ENCODE measurements at regions not wholly inside any gene's neighbourhood (a gene's known extent, or its start where the extent isn't known, plus 50 kb on each side); places are given as distances from the start of the nearest gene placed in this dataset.

GRCh38 chr17:5943982-5944381 is 126.2 kb upstream of the WSCD1 start:
- no peak for DNase-seq (ENCODE audit: low spot score)

DNA sequence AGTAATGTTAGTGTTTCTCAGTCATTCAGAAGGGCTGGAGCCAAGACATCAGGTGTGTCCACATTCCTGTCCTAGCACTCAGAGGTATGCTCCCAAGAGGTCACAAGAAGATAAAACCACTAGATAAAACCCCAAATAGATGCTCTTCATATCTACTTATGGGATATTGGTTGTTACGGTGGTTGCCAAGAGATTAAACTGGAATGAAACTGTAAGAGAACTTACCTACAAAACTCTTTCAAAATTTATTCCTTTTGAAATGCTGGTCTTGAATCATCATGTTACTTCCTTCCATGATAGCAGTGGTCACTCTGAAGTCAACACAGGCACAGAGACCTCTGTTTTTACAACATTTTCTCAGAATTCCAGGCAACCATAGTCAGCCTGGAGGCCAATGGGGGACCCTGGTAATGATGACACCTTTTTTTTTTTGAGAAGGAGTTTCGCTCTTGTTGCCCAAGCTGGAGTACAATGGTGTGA is 122.4 kb upstream of the WSCD1 start:
- no peak for DNase-seq (ENCODE audit: low spot score)

GRCh38 chr17:5948811-5949210 is 121.4 kb upstream of the WSCD1 start:
- no peak for DNase-seq (ENCODE audit: low spot score)

DNA sequence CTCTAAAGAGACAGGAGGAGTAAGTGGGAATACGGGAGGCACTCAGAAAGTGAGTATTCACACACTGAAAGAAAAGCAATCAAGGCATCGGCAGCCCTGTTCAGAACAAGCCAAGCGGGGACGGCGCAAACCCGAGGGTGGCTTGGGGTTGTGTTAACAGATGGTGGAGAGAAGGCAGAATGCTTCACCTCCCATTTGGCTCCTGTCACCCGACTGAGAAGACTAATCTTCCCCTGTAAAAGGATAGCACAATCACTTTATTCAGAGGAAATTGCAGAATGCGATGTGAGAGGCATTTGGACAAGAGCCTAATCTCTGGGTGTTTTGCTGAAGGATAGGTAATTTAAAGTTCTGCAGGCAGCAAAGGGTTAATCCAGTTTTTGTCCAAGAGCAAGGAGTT is 119.3 kb upstream of the WSCD1 start:
- no peak for DNase-seq (ENCODE audit: low spot score)

DNA sequence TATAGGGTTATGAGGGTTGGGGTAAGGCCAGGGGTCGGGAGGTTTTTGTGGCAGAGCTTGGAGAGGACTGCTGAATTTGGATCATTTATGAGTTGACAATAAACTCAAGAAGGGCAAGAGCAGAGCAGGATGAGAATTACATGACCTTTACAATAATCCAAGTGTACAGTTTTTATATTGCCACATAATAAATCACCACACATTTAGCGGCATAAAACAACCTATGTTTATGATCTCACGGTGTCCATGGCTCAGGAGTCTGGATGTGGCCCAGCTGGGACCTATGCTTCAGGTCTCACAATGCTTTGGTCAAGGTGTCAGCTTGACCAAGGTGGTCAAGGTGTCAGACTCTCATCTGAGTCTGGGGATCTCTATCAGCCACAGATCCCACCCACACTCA is 118.3 kb upstream of the WSCD1 start:
- DNase-seq (ENCODE audit: low spot score): no peak

GRCh38 chr17:5952518-5952917 is 117.7 kb upstream of the WSCD1 start:
- no peak for DNase-seq (ENCODE audit: low spot score)

DNA sequence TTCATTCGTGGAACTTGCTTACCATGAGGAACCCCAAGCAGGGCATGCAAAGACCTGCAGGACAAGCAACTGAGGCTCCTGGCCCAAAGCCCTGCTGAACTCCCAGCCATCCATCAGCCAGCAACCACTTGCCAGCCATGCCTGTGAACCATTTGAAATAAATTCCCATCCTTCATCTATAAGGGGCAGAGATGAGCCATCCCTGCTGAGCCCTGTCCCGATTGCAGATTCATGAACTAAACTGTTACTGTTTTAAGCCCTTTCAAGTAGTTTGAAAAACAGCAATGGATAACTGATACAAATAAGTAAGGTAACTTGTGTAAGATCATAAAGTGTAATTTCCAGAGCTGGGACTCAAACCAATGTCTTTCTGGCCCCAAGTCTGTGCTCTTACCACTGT is 114.4 kb upstream of the WSCD1 start:
- DNase-seq (ENCODE audit: low spot score): no peak

DNA sequence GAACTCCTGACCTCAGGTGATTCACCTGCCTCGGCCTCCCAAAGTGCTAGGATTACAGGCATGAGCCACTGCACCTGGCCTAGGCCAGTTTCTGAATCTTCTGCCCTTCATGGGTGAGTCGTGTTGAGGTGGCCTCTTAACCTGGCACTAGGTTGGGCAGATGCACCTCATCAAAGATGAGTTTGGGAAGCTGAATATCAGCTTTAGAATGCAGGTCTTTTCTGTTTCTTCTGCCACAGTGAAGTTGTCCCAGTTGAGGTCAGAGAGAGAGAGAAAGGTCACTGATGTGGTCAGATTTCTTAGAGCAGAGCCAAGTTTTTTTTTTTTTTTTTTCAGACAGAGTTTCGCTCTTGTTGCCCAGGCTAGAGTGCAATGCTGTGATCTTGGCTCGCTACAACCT is 111.3 kb upstream of the WSCD1 start:
- no peak for DNase-seq (ENCODE audit: low spot score)

GRCh38 chr17:5962371-5962770 is 107.8 kb upstream of the WSCD1 start:
- DNase-seq (ENCODE audit: low spot score): no peak

DNA sequence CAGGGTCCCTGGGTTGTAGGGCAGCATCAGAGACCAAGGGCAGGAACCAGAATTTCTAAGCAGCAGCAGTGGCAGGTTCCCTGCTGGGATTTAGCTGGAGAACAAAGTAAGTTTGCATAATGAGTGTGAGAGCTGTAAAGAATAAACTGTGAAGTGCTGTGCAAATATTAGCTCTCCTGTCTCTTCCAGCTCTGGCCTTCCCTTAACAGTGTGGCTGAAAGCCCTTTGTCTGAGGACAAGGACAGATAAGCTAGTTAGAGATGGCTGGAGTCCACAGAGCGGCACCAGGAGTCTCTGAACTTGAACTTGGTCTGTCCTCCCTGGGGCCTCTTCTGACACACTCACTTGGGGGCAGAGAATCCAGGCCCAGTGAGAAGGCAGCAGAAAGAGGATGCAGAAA is 98.2 kb upstream of the WSCD1 start:
- DNase-seq (ENCODE audit: low spot score): no peak

DNA sequence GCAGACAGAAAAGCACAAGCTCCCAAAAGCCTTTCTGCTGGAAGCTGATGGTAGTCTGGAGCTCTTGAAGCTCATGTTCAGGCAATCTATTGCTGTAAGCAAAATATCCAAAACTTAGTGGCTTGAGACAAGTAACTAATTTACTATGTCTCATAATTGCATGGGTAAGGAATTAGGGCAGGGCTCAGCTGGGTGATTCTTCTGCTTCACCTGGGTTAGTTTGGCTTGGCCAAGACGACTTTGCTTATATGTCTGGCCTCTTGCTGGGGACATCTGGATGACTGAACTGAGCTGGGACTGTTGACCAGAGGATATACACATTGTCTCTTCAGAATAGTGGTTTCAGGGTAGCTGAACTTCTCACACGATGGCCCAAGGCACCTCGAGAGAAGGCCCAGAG is 96.8 kb upstream of the WSCD1 start:
- DNase-seq (ENCODE audit: low spot score): peak; percentile 18

GRCh38 chr17:5975661-5976060 is 94.5 kb upstream of the WSCD1 start:
- DNase-seq (ENCODE audit: low spot score): peak; percentile 37

DNA sequence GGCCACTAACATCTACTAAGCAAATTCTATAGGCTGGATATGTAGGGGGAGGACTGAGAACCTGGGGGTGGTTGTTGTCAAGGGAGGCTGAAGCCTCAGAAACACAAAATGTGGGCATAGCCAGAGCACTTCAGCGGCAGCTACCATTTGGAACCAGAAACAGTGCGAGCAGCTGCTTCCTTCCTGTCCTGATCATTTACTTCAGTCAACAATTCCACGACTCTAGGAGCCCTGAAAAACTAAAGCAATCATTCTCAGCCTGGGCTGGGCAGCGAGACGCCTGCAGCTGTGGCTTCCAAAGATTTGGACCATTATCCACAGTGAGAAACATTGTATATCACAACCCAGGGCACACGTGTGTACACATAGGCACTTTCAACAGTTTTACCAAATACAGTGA is 93.9 kb upstream of the WSCD1 start:
- peak; percentile 16 for DNase-seq (ENCODE audit: low spot score)

DNA sequence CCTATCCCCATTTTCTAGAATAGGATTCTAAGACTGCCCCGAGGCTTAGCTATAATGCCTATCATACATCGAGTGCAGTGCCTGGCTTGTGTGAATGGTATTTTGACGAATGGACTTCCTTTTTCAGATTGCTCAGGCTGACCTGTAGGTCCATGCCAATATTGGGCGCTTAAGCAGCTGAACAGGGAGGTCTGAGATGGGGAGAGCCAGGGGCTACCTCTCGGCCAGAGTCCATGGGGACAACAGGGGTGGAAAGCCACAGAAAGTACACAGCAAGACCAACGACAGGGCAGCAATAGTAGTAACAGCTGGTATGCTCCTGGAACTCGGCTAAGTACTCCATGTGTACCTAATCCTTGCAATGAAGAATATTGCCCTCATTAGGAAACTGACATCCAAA is 91.7 kb upstream of the WSCD1 start:
- DNase-seq (ENCODE audit: low spot score): peak; percentile 68

DNA sequence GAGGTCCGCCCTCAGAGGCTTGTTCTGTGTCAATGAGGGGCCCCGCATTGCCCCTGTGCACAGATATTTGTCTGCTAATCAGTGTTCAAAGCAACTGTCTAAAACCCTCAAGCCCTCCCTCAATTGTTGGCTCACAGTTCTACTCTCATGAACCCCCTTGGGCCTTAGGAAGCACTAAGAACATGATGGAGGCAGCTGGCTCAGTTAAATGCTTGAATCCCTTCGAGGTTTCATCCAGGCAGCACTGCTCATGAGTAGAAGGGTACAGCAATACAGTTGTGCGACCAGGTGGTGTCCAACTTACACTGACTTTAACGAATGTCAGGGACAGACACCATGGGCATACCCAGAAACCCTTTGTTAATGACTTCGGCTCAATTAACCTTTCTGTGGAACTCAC is 89.2 kb upstream of the WSCD1 start:
- peak; percentile 43 for DNase-seq (ENCODE audit: low spot score)

- DNase-seq (ENCODE audit: low spot score): no peak
Observed at GRCh38 chr17:5986644-5987043, 83.5 kb upstream of the WSCD1 start.

DNA sequence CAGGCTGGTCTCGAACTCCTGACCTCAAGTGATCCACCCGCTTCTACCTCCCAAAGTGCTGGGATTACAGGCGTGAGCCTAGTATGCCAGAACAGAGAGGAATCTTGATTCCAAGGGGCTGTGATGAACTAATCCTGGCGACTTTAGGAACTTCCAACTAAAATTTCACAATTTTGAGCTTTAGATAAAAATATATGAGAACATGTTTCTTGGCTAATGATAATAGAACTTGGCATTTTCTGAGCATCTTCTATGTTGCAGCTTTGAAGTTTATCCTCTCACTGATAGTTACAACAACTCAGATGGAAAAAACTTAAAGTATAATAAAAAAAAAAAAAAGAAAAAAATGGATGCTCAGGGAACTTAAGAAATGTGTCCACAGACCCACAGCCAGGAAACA is 69.8 kb upstream of the WSCD1 start:
- DNase-seq (ENCODE audit: low spot score): no peak

DNA sequence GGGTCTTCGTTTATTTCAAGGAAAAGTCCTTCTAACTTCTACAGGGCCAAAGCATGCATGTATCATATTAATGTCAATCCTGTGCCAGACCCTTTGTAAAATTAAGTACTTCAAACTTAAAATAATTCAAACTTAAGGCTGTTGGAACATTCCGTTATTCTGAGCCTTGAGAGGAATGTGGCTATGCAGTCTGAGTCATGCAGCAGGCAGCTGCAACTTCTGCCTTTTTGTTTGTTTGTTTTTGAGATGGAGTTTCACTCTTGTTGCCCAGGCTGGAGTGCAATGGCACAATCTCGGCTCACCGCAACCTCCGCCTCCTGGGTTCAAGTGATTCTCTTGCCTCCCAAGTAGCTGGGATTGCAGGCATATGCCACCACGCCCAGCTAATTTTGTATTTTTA is 67.0 kb upstream of the WSCD1 start:
- DNase-seq (ENCODE audit: low spot score): peak; percentile 49

- no peak for DNase-seq (ENCODE audit: low spot score)
Observed at GRCh38 chr17:6005939-6006338, 64.2 kb upstream of the WSCD1 start.

- no peak for DNase-seq (ENCODE audit: low spot score)
Observed at GRCh38 chr17:6011206-6011605, 59.0 kb upstream of the WSCD1 start.

GRCh38 chr17:6018788-6019187 is 51.4 kb upstream of the WSCD1 start:
- DNase-seq (ENCODE audit: low spot score): no peak

GRCh38 chr17:6019959-6020358 is 50.2 kb upstream of the WSCD1 start:
- no peak for DNase-seq (ENCODE audit: low spot score)

GRCh38 chr17:6020376-6021010 is 49.7 kb upstream of the WSCD1 start:
- no peak for DNase-seq (ENCODE audit: low spot score)
